Coronary artery (tissue), 2 donors: ENCODE measurements at regions not wholly inside any gene's neighbourhood (a gene's known extent, or its start where the extent isn't known, plus 50 kb on each side); places are given as distances from the start of the nearest gene placed in this dataset.
"Not testable (repeated sequence)": the region's sequence is repeated elsewhere in the genome, so short reads cannot be mapped to it uniquely, and the experiment has no call there.

Experiments used
- DNase-seq: peaks from one replicate; pipeline ENCODE4 v3.0.0-alpha.2; 2017; ENCODE audit warnings: low spot score
- H3K27ac ChIP-seq, 2 donors: fragments of 200-600 bp; sonication (generic); one replicate each; pipeline ENCODE4 v1.5.1; 2016 to 2019
- H3K4me3 ChIP-seq: fragments of 200-600 bp; sonication (generic); 2 replicates; pipeline ENCODE4 v1.5.1; 2016; ENCODE audit warnings: mild to moderate bottlenecking, moderate library complexity
- TF ChIP-seq, protein P1 (sequence below): fragments of 200-600 bp; sonication (generic); IDR thresholded peaks from one replicate; pipeline ENCODE4 v1.5.1; 2019; ENCODE audit warnings: antibody characterized with exemption

DNA sequence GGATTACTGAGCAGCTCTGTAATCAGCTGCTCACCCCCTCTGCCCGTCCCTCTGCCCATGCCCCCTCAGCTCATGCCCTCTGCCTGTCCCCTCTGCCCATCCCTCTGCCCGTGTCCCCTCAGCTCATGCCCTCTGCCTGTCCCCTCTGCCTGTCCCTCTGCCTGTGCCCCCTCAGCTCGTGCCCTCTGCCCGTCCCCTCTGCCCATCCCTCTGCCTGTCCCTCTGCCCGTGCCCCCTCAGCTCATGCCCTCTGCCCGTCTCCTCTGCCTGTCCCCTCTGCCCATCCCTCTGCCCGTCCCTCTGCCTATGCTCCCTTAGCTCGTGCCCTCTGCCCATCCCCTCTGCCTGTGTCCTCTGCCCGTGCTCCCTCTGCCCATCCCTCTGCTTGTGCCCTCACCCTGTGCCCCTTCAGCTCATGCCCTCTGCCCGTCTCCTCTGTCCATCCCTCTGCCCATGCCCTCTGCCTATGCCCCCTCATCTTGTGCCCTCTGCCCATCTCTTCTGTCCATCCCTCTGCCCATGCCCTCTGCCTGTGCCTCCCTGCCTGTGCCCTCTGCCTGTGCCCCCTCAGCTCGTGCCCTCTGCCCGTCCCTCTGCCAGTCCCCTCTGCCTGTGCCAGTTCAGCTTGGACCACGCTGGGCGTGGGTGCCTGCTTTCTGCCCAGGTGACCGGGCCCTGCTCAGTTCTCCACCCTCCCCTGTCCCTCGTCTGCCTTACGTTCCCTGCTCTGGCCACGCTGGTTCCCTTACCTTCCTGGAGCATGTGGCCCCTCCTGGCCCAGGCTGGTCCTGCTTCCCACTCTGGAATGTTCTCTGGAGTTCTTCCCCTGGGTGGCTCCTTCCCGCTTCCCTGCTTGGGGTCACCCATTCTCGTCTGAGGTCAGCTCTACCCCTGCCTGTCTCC lies 97.6 kb downstream of the NPIPB11 start:
- H3K27ac ChIP-seq = no peak overlapping the region
- DNase-seq = no peak
- H3K4me3 ChIP-seq = no peak overlapping the region
- TF ChIP-seq, protein P1, sequence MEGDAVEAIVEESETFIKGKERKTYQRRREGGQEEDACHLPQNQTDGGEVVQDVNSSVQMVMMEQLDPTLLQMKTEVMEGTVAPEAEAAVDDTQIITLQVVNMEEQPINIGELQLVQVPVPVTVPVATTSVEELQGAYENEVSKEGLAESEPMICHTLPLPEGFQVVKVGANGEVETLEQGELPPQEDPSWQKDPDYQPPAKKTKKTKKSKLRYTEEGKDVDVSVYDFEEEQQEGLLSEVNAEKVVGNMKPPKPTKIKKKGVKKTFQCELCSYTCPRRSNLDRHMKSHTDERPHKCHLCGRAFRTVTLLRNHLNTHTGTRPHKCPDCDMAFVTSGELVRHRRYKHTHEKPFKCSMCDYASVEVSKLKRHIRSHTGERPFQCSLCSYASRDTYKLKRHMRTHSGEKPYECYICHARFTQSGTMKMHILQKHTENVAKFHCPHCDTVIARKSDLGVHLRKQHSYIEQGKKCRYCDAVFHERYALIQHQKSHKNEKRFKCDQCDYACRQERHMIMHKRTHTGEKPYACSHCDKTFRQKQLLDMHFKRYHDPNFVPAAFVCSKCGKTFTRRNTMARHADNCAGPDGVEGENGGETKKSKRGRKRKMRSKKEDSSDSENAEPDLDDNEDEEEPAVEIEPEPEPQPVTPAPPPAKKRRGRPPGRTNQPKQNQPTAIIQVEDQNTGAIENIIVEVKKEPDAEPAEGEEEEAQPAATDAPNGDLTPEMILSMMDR = no peak

DNA sequence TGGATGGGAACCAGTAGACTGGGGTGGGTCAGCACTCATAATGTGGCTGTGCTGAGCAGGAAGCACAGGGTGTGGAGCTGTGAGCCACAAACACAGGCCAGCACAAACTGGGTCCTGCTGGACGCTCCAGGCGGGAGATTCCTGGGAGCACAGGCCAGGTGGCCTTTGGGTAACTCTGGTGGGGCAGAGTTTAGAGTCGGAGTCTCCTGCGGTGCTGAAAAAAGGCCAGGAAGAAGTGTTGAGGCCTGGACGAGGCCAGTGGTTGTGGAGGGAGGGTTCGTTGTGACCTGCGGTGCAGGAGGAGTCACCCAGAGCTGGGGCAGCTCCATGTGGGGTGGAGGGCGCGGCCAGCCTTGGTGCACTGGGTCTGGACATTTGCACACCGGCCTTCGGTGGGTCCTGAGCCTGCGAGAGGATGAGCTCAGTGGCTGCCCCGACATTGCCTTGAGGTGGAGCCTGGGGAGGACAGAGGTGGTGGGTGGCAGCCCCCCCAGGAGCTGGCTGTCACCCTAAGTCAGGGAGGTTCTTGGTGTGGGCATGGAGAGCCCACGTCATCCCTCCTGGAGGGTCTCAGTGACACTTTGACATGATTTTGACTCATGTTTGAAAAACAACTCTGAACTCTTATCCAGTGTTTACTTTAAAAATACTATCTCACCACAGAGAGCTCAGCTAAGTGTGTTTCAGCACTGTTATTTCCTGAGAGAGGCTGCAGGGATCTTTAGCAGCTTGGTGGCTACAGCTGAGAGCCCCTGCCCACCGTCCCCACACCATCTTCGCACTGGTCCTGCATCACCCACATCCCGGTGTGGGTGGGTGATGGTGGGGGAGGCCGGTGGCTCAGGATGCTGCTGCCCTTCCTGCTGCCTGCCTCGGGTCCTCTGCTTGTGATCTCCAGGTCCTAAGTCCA lies 98.7 kb downstream of the NPIPB11 start:
- no peak for DNase-seq
- H3K4me3 ChIP-seq = no peak overlapping the region
- H3K27ac ChIP-seq = no peak overlapping the region
- TF ChIP-seq, protein P1 = no peak

DNA sequence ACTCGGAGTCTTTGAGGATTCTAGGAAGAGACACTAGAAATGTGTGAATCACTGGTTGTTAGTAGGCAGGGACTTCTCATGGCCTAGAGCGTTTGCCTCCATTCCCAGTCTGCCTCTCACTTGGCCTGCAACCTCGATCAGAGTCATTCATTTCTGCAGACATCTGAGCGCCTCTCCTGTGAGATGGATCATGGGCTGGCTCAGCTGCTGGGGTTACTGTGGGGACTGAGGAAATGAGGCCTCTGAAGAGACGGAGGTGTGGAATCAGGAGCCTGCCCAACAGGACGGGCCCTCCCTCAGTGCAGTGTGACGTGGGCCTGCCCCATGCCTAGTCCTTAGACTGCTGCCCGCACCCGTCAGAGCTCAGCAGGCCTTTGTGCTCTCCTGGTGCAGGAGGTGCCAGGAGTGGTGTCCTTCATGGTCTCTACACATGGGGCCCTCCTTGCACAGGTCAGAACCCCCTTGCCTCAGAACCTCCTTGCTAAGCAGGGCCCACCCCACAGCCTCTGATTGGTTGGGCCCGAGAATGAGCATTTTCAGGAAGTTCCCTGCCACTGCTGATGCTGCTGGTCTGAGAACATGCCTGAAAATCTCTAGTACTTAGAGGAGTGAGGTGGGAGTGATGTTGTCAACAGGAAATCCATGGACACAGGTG lies 99.4 kb downstream of the NPIPB11 start:
- H3K4me3 ChIP-seq = no peak overlapping the region
- TF ChIP-seq, protein P1 = no peak
- H3K27ac ChIP-seq = no peak overlapping the region
- DNase-seq = no peak

DNA sequence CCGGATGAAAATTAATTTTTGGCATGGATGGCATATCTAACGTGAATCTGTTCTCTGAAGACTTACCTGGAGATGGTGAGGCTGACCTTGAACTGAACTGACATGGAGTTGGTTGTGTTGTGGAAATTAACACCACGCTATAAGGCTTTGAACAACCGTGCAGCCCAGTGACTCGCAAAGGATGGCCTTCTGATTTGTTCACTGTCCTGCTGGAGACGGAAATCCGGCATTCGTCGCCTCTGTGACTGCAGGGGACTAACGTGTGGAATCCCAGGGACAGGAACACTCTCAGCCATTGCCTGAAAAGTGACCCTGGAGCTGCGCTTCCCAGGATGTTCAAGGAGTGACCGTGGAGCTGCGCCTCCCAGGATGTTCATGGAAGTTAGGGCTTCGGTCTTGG lies 100.3 kb downstream of the NPIPB11 start:
- Histone ChIP-seq H3K4me3 (no peak overlapping the region), H3K27ac (no peak overlapping the region)
- TF ChIP-seq, protein P1 = no peak
- DNase-seq = no peak

DNA sequence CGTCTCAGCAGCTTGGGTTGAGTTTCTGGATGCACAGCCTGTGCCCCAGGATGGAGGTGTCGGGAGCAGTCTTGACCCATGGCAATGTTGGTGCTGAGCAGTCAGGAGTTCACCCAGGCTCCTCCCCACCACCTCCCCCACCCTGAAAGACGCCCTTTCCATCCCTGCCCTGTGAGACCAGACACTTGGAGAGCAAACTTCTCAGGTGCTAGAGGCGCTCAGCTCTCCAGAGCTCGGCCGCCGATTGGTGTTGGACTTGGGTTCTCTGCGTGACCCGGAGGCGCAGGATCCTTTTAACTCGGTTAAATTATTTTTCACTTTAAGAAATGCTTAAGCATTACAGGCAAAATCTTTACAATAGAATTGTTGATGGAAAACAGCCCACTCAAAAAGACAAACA lies 101.5 kb downstream of the NPIPB11 start:
- H3K4me3 ChIP-seq, H3K27ac ChIP-seq, DNase-seq: not testable (repeated sequence)

DNA sequence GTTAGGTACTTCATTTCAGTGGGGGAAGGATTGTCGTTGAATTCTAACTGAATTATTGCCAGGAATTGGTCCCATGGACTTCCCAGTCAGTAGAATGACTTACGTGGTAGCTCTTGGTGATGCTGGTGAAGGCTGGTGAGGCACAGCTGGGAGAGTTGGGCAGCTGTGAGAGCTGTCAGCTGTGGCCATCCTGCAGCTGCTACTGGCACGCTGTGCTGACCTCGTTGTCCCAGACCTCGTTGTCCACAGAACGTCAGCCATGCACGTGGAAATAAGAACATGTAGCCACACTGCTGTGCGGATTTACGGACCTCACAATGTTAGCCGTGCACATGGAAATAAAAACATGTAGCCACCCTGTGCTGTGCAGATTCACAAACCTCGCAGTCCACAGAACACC lies 102.3 kb downstream of the NPIPB11 start:
- no peak overlapping the region for H3K4me3 ChIP-seq
- no peak for DNase-seq
- TF ChIP-seq, protein P1 = no peak
- H3K27ac ChIP-seq = no peak overlapping the region

DNA sequence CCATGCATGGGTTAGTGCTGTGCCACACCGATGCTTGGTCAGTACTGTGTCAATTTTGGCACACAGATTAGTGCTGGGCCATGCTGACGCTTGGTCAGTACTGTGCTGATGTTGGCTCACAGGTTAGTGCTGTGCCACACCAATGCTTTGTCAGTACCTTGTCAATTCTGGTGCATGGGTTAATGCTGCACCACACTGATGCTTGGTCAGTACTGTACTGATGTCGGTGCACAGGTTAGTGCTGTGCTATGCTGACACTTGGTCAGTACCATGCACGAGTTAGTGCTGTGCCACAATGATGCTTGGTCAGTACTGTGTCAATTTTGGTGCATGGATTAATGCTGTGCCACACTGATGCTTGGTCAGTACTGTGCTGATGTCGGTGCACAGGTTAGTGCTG lies 103.0 kb downstream of the NPIPB11 start:
- no peak overlapping the region for H3K4me3 ChIP-seq
- DNase-seq = no peak
- no peak overlapping the region for H3K27ac ChIP-seq
- TF ChIP-seq, protein P1 = no peak
